ENCODE measurements at regions not wholly inside any gene's neighbourhood (a gene's known extent, or its start where the extent isn't known, plus 50 kb on each side); places are given as distances from the start of the nearest gene placed in this dataset.

- TF ChIP-seq POLR2A (IDR thresholded peaks at IDR 0.05; ENCODE audit: low read depth, low read length) (no peak), TAF1 (IDR thresholded peaks at IDR 0.05; ENCODE audit: borderline replicate concordance, low read depth, low read length) (no peak)
Measured at GRCh38 chr3:99084156-99084555, 182.7 kb upstream of the DCBLD2 start.

Measured in GM12892 (cell line).